ENCODE measurements at regions not wholly inside any gene's neighbourhood (a gene's known extent, or its start where the extent isn't known, plus 50 kb on each side); places are given as distances from the start of the nearest gene placed in this dataset.
A peak's percentile ranks its signal among the peaks of the same experiment; 100 is the strongest.

DNA sequence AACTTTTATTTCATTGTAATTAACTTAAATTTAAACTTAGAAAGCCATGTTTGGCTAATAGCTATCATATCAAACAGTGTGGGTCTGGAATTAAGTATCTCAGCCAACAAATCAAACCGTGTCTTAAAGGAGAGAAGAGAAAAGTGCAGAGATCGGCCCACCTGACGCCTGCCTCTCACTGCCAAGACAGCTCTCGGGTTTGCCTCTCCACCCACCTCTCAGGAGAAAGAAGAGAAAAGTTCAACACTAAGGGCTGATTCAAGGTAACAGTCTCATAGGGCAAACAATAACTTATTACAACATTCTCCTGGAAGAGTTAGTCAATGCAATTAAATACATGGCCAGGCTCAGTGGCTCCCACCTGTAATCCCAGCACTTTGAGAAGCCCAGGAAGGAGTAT lies 64.8 kb upstream of the PRR20G start:
- Mint-ChIP-seq H3K27me3 (ENCODE audit: unreplicated experiment) (peaks cover 31% of the 10 kb centered on the region), H3K4me3 (ENCODE audit: unreplicated experiment) (no peak overlapping the region), H3K27ac (ENCODE audit: unreplicated experiment) (no peak overlapping the region), H3K36me3 (ENCODE audit: unreplicated experiment) (no peaks in the 10 kb centered on the region), H3K4me1 (ENCODE audit: unreplicated experiment) (no peaks in the 10 kb centered on the region), H3K9me3 (ENCODE audit: unreplicated experiment) (no peaks in the 10 kb centered on the region)
- TF ChIP-seq, protein P1, sequence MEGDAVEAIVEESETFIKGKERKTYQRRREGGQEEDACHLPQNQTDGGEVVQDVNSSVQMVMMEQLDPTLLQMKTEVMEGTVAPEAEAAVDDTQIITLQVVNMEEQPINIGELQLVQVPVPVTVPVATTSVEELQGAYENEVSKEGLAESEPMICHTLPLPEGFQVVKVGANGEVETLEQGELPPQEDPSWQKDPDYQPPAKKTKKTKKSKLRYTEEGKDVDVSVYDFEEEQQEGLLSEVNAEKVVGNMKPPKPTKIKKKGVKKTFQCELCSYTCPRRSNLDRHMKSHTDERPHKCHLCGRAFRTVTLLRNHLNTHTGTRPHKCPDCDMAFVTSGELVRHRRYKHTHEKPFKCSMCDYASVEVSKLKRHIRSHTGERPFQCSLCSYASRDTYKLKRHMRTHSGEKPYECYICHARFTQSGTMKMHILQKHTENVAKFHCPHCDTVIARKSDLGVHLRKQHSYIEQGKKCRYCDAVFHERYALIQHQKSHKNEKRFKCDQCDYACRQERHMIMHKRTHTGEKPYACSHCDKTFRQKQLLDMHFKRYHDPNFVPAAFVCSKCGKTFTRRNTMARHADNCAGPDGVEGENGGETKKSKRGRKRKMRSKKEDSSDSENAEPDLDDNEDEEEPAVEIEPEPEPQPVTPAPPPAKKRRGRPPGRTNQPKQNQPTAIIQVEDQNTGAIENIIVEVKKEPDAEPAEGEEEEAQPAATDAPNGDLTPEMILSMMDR (IDR thresholded peaks at IDR 0.05), result no peak
- DNase-seq (ENCODE audit: extremely low spot score, unreplicated experiment), result no peak

DNA sequence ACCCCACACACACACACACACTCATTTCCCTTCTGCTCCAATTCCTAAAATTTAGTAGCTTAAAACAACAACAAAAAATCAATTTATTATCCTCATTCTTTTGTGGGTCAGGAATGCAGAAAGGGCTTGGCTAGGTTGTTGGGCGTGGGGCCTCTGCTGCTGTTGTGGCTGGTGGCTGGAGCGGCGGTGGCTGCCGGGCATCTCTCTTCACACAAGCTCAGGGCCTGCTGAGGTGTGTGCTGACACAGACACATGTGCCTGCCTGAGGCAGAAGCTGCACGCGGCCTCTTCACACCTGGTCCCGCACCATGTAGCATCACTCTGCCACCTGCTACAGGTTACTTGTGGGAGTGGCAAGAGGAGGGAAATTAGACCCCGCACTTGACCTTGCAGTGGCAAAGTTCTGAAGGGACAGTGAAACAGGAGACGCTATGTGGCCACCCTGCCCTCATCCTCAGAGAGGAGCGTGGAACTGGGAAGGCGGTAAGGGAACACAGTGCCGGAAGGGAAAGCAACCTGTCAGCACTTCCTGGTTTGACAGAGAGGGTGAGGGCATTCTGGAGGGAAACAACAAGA lies 64.0 kb upstream of the PRR20G start:
- Mint-ChIP-seq H3K4me3 (ENCODE audit: unreplicated experiment) (no peak overlapping the region), H3K27ac (ENCODE audit: unreplicated experiment) (no peak overlapping the region), H3K27me3 (ENCODE audit: unreplicated experiment) (peaks cover 30% of the 10 kb centered on the region), H3K9me3 (ENCODE audit: unreplicated experiment) (no peaks in the 10 kb centered on the region), H3K36me3 (ENCODE audit: unreplicated experiment) (no peaks in the 10 kb centered on the region), H3K4me1 (ENCODE audit: unreplicated experiment) (no peaks in the 10 kb centered on the region)
- TF ChIP-seq, protein P1 (IDR thresholded peaks at IDR 0.05), result no peak
- DNase-seq (ENCODE audit: extremely low spot score, unreplicated experiment), result peak; percentile 65

DNA sequence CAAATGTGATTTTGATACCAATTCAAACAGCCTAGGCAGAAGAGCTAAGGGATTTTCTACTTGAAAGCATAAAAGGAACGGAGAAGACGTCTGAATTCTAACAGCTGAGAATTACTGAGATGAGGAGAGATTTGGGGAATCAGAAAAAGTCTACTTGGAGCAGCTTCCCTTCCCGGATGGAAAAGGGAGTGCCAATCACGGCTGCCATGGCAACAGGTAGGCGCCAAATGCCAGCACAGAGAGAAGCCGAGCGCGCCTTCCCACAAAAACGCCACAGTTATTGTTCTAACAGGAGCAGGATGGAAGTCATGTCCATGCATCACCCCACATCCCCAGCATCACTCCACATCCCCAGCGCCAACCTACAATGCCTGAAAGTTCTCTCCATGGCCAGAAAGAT lies 63.5 kb upstream of the PRR20G start:
- Mint-ChIP-seq H3K9me3 (ENCODE audit: unreplicated experiment) (no peaks in the 10 kb centered on the region), H3K27ac (ENCODE audit: unreplicated experiment) (no peak overlapping the region), H3K4me1 (ENCODE audit: unreplicated experiment) (no peaks in the 10 kb centered on the region), H3K4me3 (ENCODE audit: unreplicated experiment) (no peak overlapping the region), H3K27me3 (ENCODE audit: unreplicated experiment) (peaks cover 34% of the 10 kb centered on the region), H3K36me3 (ENCODE audit: unreplicated experiment) (no peaks in the 10 kb centered on the region)
- DNase-seq (ENCODE audit: extremely low spot score, unreplicated experiment), result peak; percentile 64
- TF ChIP-seq, protein P1 (IDR thresholded peaks at IDR 0.05), result no peak

DNA sequence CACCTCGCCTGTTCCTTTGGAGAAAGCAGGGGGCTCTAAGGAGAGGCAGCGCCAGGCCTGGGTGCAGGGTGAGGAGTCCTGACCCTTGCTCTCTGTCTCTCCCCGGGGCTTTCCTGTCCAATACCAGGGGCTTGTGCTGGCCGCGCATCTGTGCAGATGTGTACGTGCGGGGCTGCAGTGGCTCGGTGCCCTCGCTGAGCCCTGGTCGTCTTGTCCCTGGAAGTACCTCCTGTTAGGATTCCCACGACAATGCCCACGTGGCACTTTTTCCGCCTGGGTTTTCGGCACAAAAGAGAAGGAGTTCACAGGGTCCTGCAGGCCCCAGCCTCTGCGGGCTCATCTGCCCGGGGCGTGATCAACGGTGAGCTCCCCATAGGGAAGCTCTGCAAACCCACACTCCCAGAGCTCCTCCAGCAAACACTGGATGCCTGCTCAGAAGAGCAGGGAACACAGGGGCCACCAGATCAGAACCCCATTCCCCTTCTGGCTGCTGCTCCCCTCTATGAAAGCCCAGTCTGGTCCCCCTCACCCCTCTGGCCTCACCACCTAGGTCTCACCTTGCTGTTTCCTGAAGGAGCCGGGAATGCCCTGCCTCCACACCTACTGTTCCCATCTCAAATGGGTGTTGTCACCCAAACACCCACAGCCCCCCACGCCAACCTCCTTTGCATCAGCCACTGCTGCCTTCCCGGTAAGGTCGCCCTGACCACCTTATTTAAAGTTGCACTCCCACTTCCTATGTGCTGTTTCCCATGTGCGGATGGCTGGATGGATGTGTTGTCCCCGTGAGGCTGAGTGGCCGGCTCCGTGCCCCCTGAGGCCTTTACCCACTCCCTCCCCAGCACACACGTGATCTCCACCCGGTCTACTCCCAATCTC lies 62.6 kb upstream of the PRR20G start:
- TF ChIP-seq, protein P1 (IDR thresholded peaks at IDR 0.05), result no peak
- H3K9me3 Mint-ChIP-seq (ENCODE audit: unreplicated experiment), result no peaks in the 10 kb centered on the region
- H3K27ac Mint-ChIP-seq (ENCODE audit: unreplicated experiment), result no peak overlapping the region
- DNase-seq (ENCODE audit: extremely low spot score, unreplicated experiment), result peak; percentile 75
- H3K4me1 Mint-ChIP-seq (ENCODE audit: unreplicated experiment), result no peaks in the 10 kb centered on the region
- peaks cover 41% of the 10 kb centered on the region for H3K27me3 Mint-ChIP-seq (ENCODE audit: unreplicated experiment)
- H3K36me3 Mint-ChIP-seq (ENCODE audit: unreplicated experiment), result no peaks in the 10 kb centered on the region
- H3K4me3 Mint-ChIP-seq (ENCODE audit: unreplicated experiment), result no peak overlapping the region

DNA sequence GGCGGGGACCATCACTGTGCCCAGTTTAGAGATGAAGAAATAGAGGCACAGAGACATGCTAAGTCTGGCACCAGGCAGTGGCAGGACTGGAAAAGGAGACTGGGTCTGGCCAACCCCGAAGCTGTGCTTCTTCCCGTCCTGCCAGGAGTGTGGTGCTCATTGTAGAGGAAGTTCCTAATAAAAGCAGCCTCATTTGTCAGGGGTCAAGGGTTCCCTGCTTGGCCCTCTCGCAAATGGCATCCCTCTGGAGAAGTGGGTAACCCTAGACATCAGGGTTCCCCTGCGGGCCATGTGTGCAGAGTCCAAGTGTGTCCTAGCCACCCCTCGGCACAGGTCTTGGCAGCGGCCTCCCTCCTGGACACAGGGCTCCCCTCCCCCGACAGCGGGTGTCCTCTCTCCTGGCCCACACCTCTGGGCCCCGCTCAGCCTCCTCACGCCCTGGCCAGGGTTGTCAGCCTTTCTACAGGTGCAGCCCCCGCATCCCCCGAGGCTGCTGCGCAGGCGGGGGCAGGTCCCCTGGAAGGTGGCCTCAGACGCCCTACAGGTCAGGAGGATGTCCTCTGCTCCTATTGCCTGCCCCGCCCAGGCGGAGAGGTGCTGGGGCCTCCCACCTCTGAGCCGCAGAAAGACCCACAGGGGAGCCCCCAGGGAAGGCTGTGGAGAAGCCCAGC lies 61.8 kb upstream of the PRR20G start:
- no peak for DNase-seq (ENCODE audit: extremely low spot score, unreplicated experiment)
- no peaks in the 10 kb centered on the region for H3K4me1 Mint-ChIP-seq (ENCODE audit: unreplicated experiment)
- TF ChIP-seq, protein P1 (IDR thresholded peaks at IDR 0.05), result no peak

More for the DNA sequence above, 61.8 kb upstream of the PRR20G start:
- no peak overlapping the region for H3K27ac Mint-ChIP-seq (ENCODE audit: unreplicated experiment)
- H3K9me3 Mint-ChIP-seq (ENCODE audit: unreplicated experiment), result no peaks in the 10 kb centered on the region
- no peaks in the 10 kb centered on the region for H3K36me3 Mint-ChIP-seq (ENCODE audit: unreplicated experiment)
- H3K27me3 Mint-ChIP-seq (ENCODE audit: unreplicated experiment), result peaks cover 41% of the 10 kb centered on the region
- H3K4me3 Mint-ChIP-seq (ENCODE audit: unreplicated experiment), result no peak overlapping the region

Data from osteocyte (in vitro differentiated cells).